ENCODE measurements at regions not wholly inside any gene's neighbourhood (a gene's known extent, or its start where the extent isn't known, plus 50 kb on each side); places are given as distances from the start of the nearest gene placed in this dataset.

- TF ChIP-seq POLR2AphosphoS5 (IDR thresholded peaks at IDR 0.05; ENCODE audit: low read depth, low read length) (no peak), SIN3A (IDR thresholded peaks at IDR 0.05; ENCODE audit: borderline replicate concordance, insufficient read depth, low read length) (no peak), TAF1 (IDR thresholded peaks at IDR 0.05; ENCODE audit: borderline replicate concordance, insufficient read depth, low read length) (no peak)
- TF ChIP-seq, protein P1, sequence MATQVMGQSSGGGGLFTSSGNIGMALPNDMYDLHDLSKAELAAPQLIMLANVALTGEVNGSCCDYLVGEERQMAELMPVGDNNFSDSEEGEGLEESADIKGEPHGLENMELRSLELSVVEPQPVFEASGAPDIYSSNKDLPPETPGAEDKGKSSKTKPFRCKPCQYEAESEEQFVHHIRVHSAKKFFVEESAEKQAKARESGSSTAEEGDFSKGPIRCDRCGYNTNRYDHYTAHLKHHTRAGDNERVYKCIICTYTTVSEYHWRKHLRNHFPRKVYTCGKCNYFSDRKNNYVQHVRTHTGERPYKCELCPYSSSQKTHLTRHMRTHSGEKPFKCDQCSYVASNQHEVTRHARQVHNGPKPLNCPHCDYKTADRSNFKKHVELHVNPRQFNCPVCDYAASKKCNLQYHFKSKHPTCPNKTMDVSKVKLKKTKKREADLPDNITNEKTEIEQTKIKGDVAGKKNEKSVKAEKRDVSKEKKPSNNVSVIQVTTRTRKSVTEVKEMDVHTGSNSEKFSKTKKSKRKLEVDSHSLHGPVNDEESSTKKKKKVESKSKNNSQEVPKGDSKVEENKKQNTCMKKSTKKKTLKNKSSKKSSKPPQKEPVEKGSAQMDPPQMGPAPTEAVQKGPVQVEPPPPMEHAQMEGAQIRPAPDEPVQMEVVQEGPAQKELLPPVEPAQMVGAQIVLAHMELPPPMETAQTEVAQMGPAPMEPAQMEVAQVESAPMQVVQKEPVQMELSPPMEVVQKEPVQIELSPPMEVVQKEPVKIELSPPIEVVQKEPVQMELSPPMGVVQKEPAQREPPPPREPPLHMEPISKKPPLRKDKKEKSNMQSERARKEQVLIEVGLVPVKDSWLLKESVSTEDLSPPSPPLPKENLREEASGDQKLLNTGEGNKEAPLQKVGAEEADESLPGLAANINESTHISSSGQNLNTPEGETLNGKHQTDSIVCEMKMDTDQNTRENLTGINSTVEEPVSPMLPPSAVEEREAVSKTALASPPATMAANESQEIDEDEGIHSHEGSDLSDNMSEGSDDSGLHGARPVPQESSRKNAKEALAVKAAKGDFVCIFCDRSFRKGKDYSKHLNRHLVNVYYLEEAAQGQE (IDR thresholded peaks at IDR 0.05; ENCODE audit: insufficient read depth in 1 of 2, low read depth in 2 of 2, low read length in 2 of 2), result no peak
Measured at GRCh38 chr14:101335061-101335661, 226.1 kb upstream of the DIO3 start.

Data from PFSK-1 (cell line).